HG03432 (cell line): ENCODE measurements at regions not wholly inside any gene's neighbourhood (a gene's known extent, or its start where the extent isn't known, plus 50 kb on each side); places are given as distances from the start of the nearest gene placed in this dataset.
A peak's percentile ranks its signal among the peaks of the same experiment; 100 is the strongest.

Source experiments
- ATAC-seq: cut with Tn5 transposase; IDR thresholded peaks from one replicate; pipeline ENCODE4 v1.9.1; 2021; ENCODE audit warnings: mild to moderate bottlenecking, moderate library complexity; ENCODE audit not compliant: unreplicated experiment

GRCh38 chr10:44593952-44594351 lies 209.1 kb upstream of the CXCL12 start:
- no peak for ATAC-seq

GRCh38 chr10:44607116-44607515 lies 222.2 kb upstream of the CXCL12 start:
- ATAC-seq: no peak

GRCh38 chr10:44618910-44619309 lies 234.0 kb upstream of the CXCL12 start:
- ATAC-seq: no peak

GRCh38 chr10:44619521-44619920 lies 234.6 kb upstream of the CXCL12 start:
- ATAC-seq: no peak

GRCh38 chr10:44619975-44620374 lies 235.1 kb upstream of the CXCL12 start:
- ATAC-seq: no peak

GRCh38 chr10:44627591-44628354 lies 242.9 kb upstream of the CXCL12 start:
- no peak for ATAC-seq

GRCh38 chr10:44628921-44629320 lies 244.0 kb upstream of the CXCL12 start:
- ATAC-seq: no peak

GRCh38 chr10:44635176-44635575 lies 250.3 kb upstream of the CXCL12 start:
- no peak for ATAC-seq

- no peak for ATAC-seq
Measured at GRCh38 chr10:44636625-44637024, 251.7 kb upstream of the CXCL12 start.

GRCh38 chr10:44640429-44640828 lies 255.5 kb upstream of the CXCL12 start:
- no peak for ATAC-seq

- peak; percentile 14 for ATAC-seq
Measured at GRCh38 chr10:44647473-44647872, 262.6 kb upstream of the CXCL12 start.

- ATAC-seq: peak; percentile 78
Measured at GRCh38 chr10:44647877-44648542, 263.1 kb upstream of the CXCL12 start.

GRCh38 chr10:44650691-44651661 lies 260.2 kb upstream of the TMEM72 start:
- ATAC-seq: no peak

GRCh38 chr10:44651834-44652233 lies 259.3 kb upstream of the TMEM72 start:
- no peak for ATAC-seq

- no peak for ATAC-seq
Measured at GRCh38 chr10:44659320-44659719, 251.8 kb upstream of the TMEM72 start.

GRCh38 chr10:44660271-44660670 lies 250.9 kb upstream of the TMEM72 start:
- no peak for ATAC-seq

GRCh38 chr10:44662051-44662450 lies 249.1 kb upstream of the TMEM72 start:
- no peak for ATAC-seq

- no peak for ATAC-seq
Measured at GRCh38 chr10:44668336-44668735, 242.8 kb upstream of the TMEM72 start.

GRCh38 chr10:44671319-44671718 lies 239.8 kb upstream of the TMEM72 start:
- no peak for ATAC-seq

GRCh38 chr10:44673245-44673983 lies 237.7 kb upstream of the TMEM72 start:
- no peak for ATAC-seq
